H54 (cell line): ENCODE measurements at regions not wholly inside any gene's neighbourhood (a gene's known extent, or its start where the extent isn't known, plus 50 kb on each side); places are given as distances from the start of the nearest gene placed in this dataset.
"Not testable (repeated sequence)": the region's sequence is repeated elsewhere in the genome, so short reads cannot be mapped to it uniquely, and the experiment has no call there.

Experiments used
- DNase-seq: peaks from one replicate; pipeline ENCODE4 v3.0.0; 2011; ENCODE audit warnings: low spot score, mixed read lengths; ENCODE audit not compliant: insufficient read length
- FAIRE-seq: peaks from 3 replicates; lab custom pipeline; 2011; peaks lifted over from hg19 to GRCh38; lab: Jason Lieb, UNC
- POLR2A ChIP-seq: IDR thresholded peaks from 2 replicates; pipeline ENCODE4 v1.6.1; 2011; ENCODE audit warnings: low read depth, mild to moderate bottlenecking, low read length

DNA sequence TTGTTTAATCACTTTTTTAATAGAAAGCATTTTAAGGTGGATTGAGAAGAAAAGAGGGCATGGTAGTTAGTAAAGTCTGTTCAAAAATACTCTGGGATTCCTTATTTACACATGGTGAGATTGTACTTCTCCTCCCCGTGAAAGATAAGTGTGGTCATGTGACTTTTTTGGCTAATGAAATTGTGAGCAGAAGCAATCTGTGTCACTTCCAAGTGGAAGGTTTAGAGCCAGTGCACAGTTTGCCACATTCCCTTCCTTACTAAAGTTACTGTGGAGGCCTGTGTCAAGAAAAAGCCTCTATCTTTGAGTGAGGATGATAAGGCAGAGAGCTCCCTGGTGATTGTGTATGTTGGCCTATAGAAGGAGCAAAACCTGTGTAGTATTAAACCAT, 471.3 kb downstream of the OMA1 start:
- DNase-seq (no peak), FAIRE-seq (no peak)
- TF ChIP-seq POLR2A, result no peak

- FAIRE-seq (no peak), DNase-seq (no peak)
- no peak for TF ChIP-seq POLR2A
Measured at GRCh38 chr1:58072450-58072849, 474.1 kb downstream of the OMA1 start.

- no peak for FAIRE-seq
- no peak for TF ChIP-seq POLR2A
- DNase-seq, result no peak
Measured at GRCh38 chr1:58067082-58067481, 479.4 kb downstream of the OMA1 start.

DNA sequence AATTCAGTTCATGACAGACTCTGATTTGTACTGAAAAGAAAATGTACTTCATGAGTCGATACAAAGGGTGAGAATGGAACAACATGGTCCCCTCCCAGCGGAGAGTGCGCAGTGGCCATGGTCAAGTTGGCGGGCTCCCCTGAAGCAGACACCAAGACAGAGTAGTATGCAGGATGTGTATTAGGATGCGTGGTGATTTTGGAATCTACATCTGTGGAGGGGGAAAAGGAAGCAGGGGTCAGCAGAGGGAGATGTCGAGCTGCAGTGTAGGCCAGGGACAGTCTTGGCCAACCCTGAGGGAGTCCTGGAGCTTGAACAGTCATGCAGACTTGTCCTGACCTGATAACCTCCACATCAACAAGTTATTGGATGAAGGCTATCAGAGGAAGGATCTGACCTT, 481.0 kb downstream of the OMA1 start:
- TF ChIP-seq POLR2A, result no peak
- FAIRE-seq, result no peak
- DNase-seq, result no peak

DNA sequence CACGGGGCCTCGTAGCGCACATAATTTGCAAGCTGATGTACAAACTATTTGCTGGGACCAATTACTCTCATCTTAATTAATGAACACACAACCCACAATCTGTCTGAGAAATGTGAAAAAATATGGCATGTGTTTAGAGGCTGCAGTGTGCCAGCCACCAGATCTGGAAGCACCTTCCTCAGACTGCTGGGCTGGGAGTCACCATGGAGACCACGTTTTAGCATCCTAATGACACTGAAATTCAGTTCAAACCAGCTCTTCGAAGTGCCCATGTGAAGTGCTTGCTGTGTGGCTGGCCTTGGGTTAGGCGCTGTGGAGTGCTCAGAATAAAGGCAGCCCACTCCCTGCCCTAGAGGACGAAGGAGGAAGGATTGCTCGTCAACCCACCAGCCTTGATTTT, 482.4 kb downstream of the OMA1 start:
- DNase-seq, result no peak
- no peak for FAIRE-seq

GRCh38 chr1:58063095-58063494, 483.4 kb downstream of the OMA1 start:
- no peak for TF ChIP-seq POLR2A
- DNase-seq (no peak), FAIRE-seq (no peak)

More for the DNA sequence above, 482.4 kb downstream of the OMA1 start:
- TF ChIP-seq POLR2A, result no peak

GRCh38 chr1:58062635-58063034, 483.9 kb downstream of the OMA1 start:
- no peak for FAIRE-seq

DNA sequence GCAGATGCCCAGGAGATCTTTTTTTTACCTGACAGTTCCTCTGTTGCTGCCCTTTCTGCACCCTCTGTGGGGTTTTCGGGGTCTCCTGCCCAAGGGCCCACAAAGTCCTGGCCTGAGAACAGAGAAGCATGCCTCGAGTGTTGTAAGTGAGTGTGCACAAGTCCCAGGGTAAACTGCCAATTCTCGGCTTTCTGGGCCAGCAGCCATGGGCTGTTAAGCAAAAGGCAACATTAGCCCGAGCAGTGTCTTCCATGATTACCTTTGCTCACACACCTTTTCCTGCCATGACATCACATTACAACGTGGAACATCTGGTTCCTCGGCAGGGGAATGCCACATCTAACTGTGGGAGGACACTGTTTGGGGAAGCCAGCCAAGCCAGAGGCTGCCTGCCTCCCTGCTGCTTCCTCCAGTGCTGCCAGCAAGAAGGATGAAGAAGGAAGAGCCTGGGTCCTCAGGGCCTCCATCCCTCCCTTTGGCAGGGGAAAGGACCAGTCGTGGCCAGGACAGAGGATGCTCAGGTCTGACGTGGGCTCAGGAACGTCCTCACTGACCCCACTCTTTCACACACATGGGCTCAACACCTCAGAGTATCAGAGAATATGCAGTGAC, 485.9 kb downstream of the OMA1 start:
- FAIRE-seq (no peak), DNase-seq (no peak)
- no peak for TF ChIP-seq POLR2A

More at GRCh38 chr1:58062635-58063034, 483.9 kb downstream of the OMA1 start:
- DNase-seq, result no peak
- no peak for TF ChIP-seq POLR2A

DNA sequence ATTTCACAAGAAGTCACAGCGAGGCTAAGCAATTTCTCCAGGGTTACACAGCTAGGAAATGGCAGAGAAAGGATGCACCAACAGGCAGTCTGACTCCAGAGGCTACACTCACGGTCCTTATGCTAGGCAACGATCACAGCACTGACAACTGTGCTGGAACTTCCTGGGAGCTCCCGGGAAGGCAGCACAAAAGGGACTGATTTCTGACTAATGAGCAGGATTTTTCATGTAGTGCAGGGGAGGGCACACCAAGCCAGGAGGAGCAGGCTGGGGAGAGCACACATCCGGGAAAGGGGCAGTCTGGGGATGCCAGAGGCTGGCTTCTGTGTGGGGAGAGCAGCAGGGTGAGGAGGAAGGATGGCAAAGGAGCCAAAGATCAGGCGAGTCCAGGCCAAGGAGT, 486.7 kb downstream of the OMA1 start:
- no peak for TF ChIP-seq POLR2A
- no peak for DNase-seq
- no peak for FAIRE-seq

DNA sequence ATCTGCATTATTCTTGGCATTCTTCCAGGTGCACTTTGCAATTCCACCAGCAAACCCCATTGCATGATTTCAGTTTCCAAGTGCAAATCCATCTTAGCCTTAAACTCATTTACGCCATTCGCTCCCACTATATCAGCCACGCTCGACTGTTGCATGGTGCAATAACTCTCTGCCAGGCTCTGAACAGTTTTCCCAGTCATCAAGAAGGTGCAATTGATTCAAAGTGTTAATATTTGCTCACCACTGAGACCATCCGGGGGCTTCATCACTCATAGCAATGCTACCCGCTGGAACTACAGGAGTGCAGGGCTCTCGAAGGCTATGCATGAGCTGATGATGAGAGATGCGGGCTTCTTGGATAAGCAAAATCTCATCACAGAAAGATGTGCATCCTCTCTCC, 488.2 kb downstream of the OMA1 start:
- no peak for TF ChIP-seq POLR2A
- FAIRE-seq (no peak), DNase-seq (no peak)

DNA sequence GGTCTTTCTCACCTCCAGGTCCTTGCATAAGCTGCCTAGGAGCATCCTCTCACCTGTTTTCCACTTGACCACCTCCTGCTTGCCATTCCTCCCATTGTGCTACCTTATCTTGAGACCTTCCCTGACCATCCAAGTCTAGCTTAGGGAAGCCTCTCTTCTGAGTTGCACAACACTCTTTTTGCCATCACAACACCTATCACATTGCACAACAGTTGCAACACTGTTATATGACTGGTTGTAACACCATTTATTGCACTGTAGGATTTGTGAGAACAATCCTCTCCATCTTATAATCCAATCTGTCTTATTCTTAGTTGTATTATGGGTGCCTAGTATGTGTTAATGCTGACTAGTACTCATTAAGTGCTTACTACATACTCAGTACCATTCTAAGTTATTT, 488.7 kb downstream of the OMA1 start:
- TF ChIP-seq POLR2A, result no peak
- FAIRE-seq, result no peak
- DNase-seq, result no peak

DNA sequence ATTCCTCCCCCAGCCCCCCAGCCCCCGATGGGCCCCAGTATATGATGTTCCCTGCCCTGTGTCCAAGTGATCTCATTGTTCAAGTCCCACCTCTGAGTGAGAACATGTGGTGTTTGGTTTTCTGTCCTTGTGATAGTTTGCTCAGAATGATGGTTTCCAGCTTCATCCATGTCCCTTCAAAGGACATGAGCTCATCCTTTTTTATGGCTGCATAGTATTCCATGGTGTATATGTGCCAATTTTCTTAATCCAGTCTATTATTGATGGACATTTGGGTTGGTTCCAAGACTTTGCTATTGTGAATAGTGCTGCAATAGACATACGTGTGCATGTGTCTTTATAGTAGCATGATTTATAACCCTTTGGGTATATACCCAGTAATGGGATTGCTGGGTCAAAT, 495.3 kb downstream of the OMA1 start:
- not testable (repeated sequence) for FAIRE-seq, DNase-seq

DNA sequence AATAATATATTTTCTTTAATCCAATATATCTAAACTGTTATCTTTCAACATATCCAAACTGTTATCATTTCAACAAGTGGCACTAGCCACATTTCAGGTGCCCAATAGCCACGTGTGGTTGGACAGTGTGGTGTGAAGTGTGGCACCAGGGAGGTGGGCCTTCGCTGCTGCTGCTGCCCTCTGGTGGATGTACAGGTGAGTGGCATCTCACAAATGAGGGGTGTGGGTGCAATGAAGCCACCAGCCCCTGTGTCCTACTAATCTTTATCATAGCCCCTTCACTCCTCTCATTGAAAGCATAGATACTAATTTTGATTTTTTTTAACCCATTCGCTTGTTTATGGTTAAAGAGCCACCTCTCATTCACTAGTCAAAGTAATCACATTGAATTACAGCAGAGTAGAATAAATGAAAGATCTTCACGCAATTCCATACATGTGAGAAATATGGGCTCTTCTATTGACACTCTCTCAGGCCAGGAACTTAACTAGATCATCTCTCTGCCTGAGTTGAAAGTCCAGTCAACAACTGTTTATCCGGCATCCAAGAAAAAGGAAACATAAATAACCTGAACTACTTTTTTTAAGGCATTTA, 499.2 kb downstream of the OMA1 start:
- TF ChIP-seq POLR2A, result no peak
- FAIRE-seq (no peak), DNase-seq (peak; percentile 17)

DNA sequence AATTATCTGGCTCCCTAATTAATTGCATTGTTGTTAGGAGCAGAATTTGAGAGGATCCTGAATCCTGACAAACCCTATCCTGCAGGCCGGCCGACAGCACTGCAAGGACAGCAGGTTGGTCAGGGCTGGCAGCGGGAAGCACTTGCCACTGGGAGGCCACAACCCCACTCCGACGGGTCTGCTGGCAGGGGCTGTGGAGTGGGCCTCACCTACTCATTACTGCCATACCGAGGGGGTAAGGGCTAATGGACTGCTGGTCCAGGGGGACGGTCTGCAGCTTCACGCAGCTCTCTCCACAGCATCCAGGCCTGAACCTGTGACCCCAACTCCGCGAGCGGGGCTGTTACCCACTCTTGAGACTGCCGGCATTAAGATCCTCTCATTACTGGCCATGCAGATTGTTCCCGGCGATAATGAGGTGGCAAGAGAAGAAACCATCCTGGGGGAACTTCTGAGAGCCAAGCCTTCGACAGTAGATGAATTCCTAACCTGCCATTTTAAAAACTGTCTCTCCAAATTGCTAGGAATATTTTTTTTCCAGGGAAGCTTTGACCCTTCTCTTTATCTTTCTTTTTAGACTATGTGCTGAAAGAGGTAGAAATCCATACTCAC, 501.3 kb downstream of the OMA1 start:
- no peak for DNase-seq
- FAIRE-seq, result no peak
- no peak for TF ChIP-seq POLR2A

DNA sequence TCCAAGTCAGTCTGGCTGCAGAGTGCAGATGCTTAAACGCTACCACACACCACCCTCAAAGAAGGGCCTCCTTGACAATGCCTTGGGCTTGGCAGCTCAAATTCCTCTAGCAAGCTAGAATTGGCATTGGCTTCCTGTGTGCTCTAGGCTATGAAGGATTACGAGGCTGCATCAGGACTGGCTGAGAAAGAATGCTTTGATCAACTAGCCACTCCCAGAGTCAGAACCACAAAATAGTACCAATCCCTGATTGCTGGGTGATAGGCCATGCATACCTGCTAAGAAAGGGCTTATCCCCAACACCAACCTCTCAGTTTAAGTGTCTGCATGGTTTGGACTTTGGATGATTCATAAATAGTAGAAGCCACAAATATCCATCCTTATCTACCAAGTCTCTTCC, 504.9 kb downstream of the OMA1 start:
- FAIRE-seq (no peak), DNase-seq (no peak)
- TF ChIP-seq POLR2A, result no peak
